GM12875 (cell line): ENCODE measurements at regions not wholly inside any gene's neighbourhood (a gene's known extent, or its start where the extent isn't known, plus 50 kb on each side); places are given as distances from the start of the nearest gene placed in this dataset.

Experiments used
- H3K4me3 ChIP-seq: one replicate; pipeline ENCODE4 v1.5.1; 2011; ENCODE audit warnings: low read depth, low read length, control low read depth
- TF ChIP-seq, protein P1 (sequence below): IDR thresholded peaks from 2 replicates; pipeline ENCODE4 v1.5.1; 2011; ENCODE audit warnings: low read depth, mild to moderate bottlenecking, control low read depth, inconsistent platforms, low read length, moderate library complexity, borderline replicate concordance; ENCODE audit not compliant: insufficient read depth

DNA sequence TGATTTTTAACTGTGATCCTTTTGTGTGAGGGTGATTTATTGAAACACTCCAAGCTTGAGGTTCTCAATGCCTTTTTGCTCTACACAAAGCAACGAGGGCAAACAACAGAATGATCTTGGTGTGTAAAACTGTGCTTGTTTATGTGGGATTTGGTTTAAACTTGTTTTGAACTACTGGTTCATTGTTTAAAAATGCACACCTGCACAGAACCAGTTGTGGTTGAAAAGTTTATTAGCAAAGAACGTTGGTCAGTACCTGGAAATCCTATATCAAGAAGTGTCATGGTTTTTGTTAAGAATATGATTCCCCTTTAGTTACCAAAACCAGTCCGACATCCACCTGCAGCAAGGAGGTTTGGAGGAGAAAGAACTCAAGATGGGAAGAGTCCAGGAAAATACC, 239.4 kb downstream of the WNT5A start:
- no peak overlapping the region for H3K4me3 ChIP-seq
- TF ChIP-seq, protein P1, sequence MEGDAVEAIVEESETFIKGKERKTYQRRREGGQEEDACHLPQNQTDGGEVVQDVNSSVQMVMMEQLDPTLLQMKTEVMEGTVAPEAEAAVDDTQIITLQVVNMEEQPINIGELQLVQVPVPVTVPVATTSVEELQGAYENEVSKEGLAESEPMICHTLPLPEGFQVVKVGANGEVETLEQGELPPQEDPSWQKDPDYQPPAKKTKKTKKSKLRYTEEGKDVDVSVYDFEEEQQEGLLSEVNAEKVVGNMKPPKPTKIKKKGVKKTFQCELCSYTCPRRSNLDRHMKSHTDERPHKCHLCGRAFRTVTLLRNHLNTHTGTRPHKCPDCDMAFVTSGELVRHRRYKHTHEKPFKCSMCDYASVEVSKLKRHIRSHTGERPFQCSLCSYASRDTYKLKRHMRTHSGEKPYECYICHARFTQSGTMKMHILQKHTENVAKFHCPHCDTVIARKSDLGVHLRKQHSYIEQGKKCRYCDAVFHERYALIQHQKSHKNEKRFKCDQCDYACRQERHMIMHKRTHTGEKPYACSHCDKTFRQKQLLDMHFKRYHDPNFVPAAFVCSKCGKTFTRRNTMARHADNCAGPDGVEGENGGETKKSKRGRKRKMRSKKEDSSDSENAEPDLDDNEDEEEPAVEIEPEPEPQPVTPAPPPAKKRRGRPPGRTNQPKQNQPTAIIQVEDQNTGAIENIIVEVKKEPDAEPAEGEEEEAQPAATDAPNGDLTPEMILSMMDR, result no peak

DNA sequence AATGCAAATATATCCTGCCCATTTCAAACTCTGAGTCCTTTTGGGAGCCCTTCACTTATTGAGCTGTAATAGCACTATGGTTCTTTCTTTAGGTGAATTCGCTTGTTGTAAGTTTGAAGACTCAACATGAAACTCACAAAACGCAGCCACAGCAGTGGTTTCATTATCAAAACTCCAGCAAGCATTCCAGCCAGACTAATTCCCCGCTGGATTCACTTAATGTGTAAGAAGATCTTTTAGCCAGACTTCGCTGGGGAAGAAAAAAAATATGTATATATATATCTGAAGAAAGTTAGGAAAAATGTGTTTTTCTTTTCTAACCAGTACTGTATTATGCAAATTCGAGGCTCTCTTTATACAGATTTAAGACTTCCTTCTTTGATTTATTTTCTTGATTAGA, 241.1 kb downstream of the WNT5A start:
- no peak overlapping the region for H3K4me3 ChIP-seq
- TF ChIP-seq, protein P1, result no peak

DNA sequence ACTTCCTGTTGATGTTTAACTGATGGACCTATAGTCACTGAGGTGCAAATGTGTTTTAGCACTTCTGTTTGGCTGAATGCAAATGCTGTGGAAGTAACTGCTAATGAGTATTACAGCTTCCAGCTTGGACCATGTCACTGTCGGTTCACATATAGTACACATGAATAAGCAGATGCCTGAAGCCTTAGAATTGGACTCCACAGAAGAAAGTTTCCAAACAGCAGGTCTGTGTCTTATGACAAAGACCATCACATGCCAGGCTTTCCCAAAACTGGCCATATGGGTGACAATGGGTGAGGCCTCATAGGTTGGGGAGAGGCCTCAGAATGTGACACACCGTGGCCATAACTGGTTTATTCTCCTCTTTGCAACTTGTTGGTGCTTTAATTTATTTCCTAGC, 241.8 kb downstream of the WNT5A start:
- TF ChIP-seq, protein P1, result no peak

DNA sequence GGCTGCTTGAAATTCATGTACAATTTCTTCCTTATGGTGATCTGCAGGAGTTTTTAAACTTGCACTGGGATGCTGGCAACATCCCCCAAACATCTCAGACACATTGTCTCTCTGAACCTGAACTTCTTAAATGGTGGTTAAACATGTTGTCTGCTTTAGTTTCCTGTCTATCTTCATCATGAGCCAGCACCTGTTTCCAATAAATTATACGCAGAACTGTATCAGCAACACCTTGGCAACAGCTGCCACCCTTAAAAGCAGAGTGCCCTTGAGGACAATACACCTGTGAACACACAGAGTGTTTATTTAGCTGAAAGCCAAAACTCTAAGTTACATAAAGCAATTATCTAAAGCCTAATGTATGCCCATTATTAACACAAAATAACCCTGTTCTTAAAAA, 242.9 kb downstream of the WNT5A start:
- H3K4me3 ChIP-seq, result no peak overlapping the region
- TF ChIP-seq, protein P1, result no peak

More for the DNA sequence above, 241.8 kb downstream of the WNT5A start:
- no peak overlapping the region for H3K4me3 ChIP-seq

DNA sequence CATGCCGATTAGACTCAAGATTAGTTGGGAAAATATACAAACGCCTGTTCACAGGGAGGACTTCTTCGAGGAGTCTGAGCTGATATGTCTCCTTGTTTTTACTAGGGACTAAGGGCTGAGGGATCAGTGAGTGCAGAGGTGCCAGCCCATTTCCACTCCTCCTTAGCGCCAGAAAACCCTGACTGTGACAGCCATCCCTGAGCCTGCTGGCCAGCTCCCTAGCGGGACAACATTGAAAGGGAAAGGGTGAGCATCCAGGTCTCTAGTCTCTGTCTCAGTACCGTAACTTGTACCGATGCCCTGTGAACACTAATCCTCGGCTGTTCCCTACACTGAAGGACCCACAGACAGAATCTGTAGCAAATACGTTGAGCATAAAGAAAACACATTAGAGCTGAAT, 243.4 kb downstream of the WNT5A start:
- TF ChIP-seq, protein P1, result no peak
- H3K4me3 ChIP-seq, result no peak overlapping the region

DNA sequence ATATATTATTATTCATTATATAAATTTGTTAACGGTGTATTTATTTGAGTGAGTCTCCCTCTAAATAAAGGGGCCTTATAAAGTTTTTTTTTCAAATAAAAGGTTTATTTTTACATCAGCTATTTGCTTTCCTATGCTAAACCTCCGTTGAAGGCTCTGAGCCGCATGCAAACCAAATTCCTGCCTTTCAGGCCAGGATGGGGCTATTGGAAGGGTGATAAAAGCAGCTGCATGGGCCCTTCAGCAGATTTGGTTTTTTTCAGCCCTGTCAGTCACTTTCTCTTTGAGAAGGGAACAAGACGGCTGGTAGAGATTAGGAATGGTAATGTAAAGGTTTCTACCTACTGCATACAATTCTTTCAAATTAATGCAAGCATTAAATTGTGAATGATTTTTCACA, 244.2 kb downstream of the WNT5A start:
- H3K4me3 ChIP-seq, result no peak overlapping the region
- TF ChIP-seq, protein P1, result no peak

DNA sequence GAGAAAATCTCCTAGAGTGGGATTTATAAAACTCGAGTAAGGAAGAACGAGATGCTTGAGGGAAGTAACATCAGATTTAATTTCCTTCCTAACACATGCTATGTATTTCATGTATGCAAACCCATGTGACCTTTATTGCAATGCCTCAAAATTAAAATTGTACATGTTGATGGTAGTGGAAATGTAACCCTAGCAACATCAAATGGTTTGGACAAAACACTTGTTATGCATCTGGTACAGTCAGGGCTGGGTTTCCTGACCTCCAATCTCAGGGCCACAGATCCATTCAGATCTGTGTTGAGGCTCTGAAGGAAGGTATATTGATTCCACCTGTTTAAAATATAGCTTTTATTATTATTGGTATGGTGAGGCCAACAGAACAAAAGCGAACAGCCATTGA, 246.0 kb downstream of the WNT5A start:
- TF ChIP-seq, protein P1, result no peak
- no peak overlapping the region for H3K4me3 ChIP-seq
